ENCODE measurements at regions not wholly inside any gene's neighbourhood (a gene's known extent, or its start where the extent isn't known, plus 50 kb on each side); places are given as distances from the start of the nearest gene placed in this dataset.
"Not testable (repeated sequence)": the region's sequence is repeated elsewhere in the genome, so short reads cannot be mapped to it uniquely, and the experiment has no call there.

DNA sequence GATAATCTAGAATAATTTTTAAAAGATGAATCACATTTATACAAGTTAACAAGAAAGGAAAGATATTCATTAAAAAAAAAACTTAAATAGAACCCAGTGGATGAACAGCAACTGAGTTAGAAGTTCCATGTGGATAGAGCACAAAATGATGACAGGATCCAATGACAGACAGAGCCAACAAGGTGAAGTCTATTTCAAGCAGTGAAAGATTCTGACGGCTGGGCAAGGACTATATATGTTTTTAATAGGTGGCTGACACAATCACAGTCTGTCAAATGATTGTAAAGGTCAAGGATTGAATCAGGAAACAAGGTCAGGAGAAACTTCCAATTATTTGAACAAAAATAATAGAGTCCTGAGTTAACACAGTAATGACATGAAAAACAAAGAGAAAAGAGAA is 1460.0 kb upstream of the CDH8 start:
- DNase-seq (ENCODE audit: low spot score): no peak

GRCh38 chr16:63488955-63489354 is 1452.7 kb upstream of the CDH8 start:
- no peak for DNase-seq (ENCODE audit: low spot score)

DNA sequence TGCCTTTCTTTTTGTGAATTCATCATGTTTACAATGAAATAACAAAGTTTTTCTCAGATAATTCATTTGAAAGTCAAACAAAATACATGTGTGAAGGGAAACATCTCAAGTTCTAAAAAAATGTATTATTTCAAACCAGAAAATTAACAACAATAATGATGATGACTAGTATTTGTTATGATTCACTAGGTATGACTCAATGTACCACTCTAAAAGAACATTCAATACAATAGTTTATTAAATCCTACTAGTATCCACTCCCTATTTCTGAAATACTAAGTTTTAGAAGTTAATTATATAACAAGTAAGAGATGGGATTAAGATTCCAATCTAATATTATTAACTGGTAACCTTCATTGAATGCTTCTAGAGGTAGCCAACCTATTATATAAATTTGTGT is 1444.8 kb upstream of the CDH8 start:
- no peak for DNase-seq (ENCODE audit: low spot score)

- DNase-seq (ENCODE audit: low spot score): no peak
Observed at GRCh38 chr16:63473725-63474124, 1437.5 kb upstream of the CDH8 start.

DNA sequence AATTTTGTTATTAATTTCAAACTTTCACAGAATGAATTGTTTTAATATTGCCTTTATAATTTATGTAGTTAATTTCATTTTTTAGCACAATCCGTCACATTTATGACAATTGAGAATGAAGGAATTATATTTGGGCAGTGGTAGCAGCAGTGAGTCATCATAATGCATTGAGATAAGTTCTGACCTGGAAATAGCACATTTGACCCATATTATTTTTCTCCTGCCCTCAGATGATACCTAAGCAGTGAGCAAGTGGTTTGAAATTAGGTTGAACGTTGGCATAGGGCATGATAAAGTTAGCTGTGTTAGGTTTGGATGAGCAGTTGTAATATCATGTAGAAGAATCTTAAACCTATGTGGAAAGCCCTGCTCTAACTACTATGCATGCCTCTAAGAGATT is 1431.3 kb upstream of the CDH8 start:
- DNase-seq (ENCODE audit: low spot score): no peak

- DNase-seq (ENCODE audit: low spot score): no peak
Observed at GRCh38 chr16:63462316-63462715, 1426.1 kb upstream of the CDH8 start.

DNA sequence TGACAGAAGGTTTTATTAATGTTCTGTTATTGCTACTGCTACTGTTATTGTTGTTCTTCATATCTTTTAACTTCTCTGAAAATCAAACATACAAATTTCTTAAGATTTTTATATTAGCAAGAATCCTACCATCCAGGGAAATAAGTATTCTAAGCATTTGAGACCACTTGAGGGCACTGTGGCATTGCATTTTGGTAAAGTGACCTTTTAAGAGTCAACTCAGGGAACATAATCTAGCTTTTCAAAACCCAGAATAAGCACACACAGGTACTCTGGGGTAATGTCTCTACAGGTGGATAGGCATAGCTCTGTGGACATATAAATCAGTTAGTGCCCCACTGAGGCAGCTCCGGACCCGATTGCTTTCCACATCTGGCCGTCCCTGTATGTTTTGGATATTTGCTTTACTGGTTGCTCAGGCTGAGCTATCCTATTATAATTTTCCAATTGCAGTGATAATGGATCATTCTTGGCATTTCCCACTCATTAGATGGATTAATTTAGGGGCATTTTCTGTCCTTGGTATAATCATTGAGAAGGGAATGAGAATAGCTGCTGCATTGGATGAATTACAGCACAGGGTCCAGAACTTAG is 1425.1 kb upstream of the CDH8 start:
- peak; percentile 34 for DNase-seq (ENCODE audit: low spot score)

- DNase-seq (ENCODE audit: low spot score): no peak
Observed at GRCh38 chr16:63458846-63459245, 1422.6 kb upstream of the CDH8 start.

- DNase-seq (ENCODE audit: low spot score): no peak
Observed at GRCh38 chr16:63457869-63458268, 1421.6 kb upstream of the CDH8 start.

- no peak for DNase-seq (ENCODE audit: low spot score)
Observed at GRCh38 chr16:63453261-63453660, 1417.0 kb upstream of the CDH8 start.

DNA sequence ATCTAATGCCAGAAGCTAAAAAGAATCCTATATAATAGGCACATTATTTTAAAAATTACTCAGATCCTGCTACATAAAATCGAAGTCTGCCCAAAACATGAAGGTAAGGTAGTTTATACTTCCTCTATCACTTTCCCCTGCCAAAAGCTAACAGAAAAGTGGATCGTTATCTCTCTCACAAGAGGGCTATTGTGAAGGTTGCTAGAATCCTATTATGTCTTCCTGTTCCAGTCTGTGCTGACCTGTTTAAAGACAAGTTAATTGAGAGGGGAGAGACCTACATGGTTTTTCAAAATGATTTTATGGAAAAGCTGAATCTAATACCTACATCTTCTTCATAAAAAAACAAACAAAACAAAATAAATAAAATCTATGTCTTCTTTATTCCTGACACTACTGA is 1410.9 kb upstream of the CDH8 start:
- DNase-seq (ENCODE audit: low spot score): no peak

DNA sequence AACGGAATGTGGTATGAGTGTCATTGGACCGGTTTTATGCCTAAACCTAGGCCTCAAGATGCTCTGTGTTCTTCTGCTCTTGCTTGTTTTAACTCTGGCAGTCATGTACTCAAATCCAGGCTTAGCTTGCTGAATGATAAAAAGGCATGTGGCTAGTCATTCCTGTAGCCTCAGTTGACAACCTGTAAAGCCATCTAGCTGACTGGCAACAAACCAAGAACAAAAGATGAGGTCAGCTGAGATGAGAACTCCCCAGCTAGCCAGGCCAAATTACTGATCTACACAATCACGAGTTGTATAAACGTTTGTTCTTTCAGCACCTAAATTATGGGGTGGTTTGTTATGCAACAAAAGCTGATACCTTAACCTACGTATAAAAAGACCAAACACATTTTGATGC is 1406.0 kb upstream of the CDH8 start:
- no peak for DNase-seq (ENCODE audit: low spot score)

- DNase-seq (ENCODE audit: low spot score): no peak
Observed at GRCh38 chr16:63426275-63426870, 1390.1 kb upstream of the CDH8 start.

DNA sequence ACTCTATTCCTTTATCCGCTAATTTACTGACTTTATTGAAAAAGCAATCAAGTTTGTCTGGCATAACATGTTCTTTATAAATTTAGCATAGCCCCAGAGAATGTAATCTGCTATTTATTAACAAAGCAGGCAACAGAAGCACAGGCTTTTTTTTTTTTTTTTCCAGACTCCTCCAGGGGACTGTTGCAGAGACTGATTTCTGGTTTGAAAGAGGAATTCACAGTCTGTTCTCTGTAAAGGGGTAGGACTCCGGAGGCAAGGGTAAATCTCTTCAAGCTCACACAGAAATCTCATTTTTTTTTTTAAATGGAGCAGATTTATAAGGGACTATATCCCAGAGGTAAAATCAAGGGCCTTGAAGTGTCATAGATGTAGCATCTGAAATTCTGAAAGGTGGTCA is 1386.5 kb upstream of the CDH8 start:
- DNase-seq (ENCODE audit: low spot score): no peak

DNA sequence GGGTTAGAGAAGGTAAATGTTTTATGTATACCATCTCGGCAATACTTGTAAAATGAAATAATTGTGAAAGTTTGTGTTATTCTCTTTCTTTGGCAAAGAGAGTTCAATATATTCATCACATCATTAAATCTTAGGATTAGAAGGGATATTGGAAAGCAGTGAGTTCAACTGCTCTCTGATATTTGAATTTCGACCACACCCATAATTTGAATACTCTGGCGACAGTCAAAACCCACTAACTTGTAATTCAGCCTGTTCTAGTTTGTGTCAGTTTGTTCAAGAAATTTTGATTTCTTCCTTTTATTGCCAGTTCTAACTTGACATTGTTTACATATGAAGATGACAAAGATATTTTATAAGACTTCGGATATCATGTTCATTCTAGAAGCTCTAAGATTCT is 1380.5 kb upstream of the CDH8 start:
- no peak for DNase-seq (ENCODE audit: low spot score)

- DNase-seq (ENCODE audit: low spot score): no peak
Observed at GRCh38 chr16:63415014-63415413, 1378.8 kb upstream of the CDH8 start.

- DNase-seq (ENCODE audit: low spot score): no peak
Observed at GRCh38 chr16:63410594-63410993, 1374.4 kb upstream of the CDH8 start.

DNA sequence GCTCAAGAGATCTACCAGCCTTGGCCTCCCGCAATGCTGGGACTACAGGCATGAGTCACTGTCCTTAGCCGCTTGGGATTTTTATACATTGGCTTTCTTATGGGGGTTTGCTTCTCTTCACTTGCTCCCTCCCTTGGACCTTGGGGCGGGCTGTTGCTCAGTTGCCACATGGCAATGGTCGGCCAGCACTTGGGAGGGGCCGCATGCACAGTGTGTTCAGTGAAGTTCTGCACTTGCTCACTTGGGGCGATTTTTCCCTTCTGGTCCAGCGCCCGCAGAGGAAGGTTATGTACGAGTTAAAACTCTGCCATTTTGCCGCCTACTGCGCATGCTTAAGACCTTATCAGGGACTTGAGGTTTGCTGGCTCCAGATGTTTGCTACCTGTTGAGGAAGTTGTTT is 1367.6 kb upstream of the CDH8 start:
- no peak for DNase-seq (ENCODE audit: low spot score)

- DNase-seq (ENCODE audit: low spot score): not testable (repeated sequence)
Observed at GRCh38 chr16:63388277-63388676, 1352.0 kb upstream of the CDH8 start.

DNA sequence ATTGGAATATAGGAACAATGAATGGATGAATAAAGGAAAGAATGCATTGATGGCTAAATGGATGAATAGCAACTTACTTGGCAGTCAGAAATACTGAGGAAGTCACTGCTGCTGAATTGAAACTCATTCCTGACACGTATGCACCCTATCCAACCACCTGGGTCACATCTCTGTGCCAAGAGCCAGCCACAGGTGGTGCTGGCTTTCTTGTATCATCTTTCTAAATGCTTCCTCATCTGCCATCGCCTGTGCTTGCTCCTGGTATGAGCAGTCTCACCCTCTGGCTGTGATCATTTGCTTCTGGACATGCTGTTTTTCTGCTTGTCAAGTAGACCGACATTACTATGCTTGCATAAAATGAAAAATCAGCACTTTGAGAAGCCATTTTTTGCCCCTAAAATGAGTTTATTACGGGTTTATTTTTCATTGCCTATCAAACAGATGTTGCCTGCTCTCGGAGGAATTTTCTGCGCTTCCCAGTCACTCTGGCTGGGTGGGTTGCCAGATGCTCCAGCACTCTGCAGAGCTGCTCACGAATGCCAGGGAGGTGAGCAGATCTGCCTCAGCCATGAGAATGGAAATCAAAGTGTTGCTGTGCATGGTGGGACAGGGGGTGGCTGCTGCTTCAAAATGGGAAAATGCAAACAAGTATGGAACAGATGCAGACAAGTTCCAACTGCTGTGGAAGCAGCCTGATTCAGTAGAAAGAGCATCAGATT is 1349.6 kb upstream of the CDH8 start:
- DNase-seq (ENCODE audit: low spot score): no peak

- DNase-seq (ENCODE audit: low spot score): no peak
Observed at GRCh38 chr16:63373744-63374143, 1337.5 kb upstream of the CDH8 start.

- DNase-seq (ENCODE audit: low spot score): no peak
Observed at GRCh38 chr16:63372815-63373214, 1336.6 kb upstream of the CDH8 start.

GRCh38 chr16:63372283-63372682 is 1336.0 kb upstream of the CDH8 start:
- DNase-seq (ENCODE audit: low spot score): no peak
